Breast epithelium (tissue), 4 donors: ENCODE measurements at regions not wholly inside any gene's neighbourhood (a gene's known extent, or its start where the extent isn't known, plus 50 kb on each side); places are given as distances from the start of the nearest gene placed in this dataset.

Experiments used
- DNase-seq, 2 donors: peaks; one replicate each; pipeline ENCODE4 v3.0.0-alpha.2; 2019; ENCODE audit warnings: low spot score in 2 of 2
- H3K27ac ChIP-seq, 2 donors: fragments of 200-600 bp; sonication (generic) in 1 of 2; one replicate each; pipeline ENCODE4 v1.5.1; 2016 to 2019; ENCODE audit warnings: mild to moderate bottlenecking in 1 of 2
- H3K27me3 ChIP-seq, 2 donors: fragments of 200-600 bp; sonication (generic) in 1 of 2; one replicate each; pipeline versions ENCODE4 v1.5.1 to v1.6.0; 2017 to 2019; ENCODE audit warnings: control low read depth in 1 of 2, mild to moderate bottlenecking in 1 of 2
- H3K36me3 ChIP-seq: fragments of 200-600 bp; one replicate; pipeline ENCODE4 v1.5.1; 2019
- H3K4me1 ChIP-seq, 2 donors: fragments of 200-600 bp; sonication (generic); one replicate each; pipeline ENCODE4 v1.5.1; 2016 to 2019; ENCODE audit warnings: control low read depth in 1 of 2
- H3K4me3 ChIP-seq, 3 donors: fragments of 200-600 bp; sonication (generic); 1 replicate in 2 of 3; 2 replicates in 1 of 3; pipeline ENCODE4 v1.5.1; 2016 to 2019; ENCODE audit warnings: mild to moderate bottlenecking in 3 of 3, moderate library complexity in 2 of 3
- H3K9me3 ChIP-seq, 2 donors: fragments of 200-600 bp; sonication (generic) in 1 of 2; one replicate each; pipeline ENCODE4 v1.5.1; 2016 to 2019; ENCODE audit warnings: control low read depth in 1 of 2
- CTCF ChIP-seq, 3 donors: fragments of 450-650 bp; IDR thresholded peaks; one replicate each; pipeline ENCODE4 v1.5.1; 2016 to 2017; ENCODE audit warnings: antibody characterized with exemption in 3 of 3, mild to moderate bottlenecking in 3 of 3, moderate library complexity in 3 of 3
- POLR2A ChIP-seq: fragments of 450-650 bp; IDR thresholded peaks from one replicate; pipeline ENCODE4 v1.6.1; 2016; ENCODE audit warnings: antibody characterized with exemption, mild to moderate bottlenecking, moderate library complexity
- POLR2AphosphoS5 ChIP-seq, 3 donors: sonication (generic); formaldehyde crosslinking; IDR thresholded peaks; one replicate each; pipeline ENCODE4 v1.6.1; 2017; ENCODE audit warnings: antibody characterized with exemption in 3 of 3
- intact Hi-C: fragments of 100-400 bp; cut with DNase I; formaldehyde crosslinking; loops from one replicate; pipeline ENCODE4 v1.15.1; 2023; ENCODE audit warnings: low total_unique reads

DNA sequence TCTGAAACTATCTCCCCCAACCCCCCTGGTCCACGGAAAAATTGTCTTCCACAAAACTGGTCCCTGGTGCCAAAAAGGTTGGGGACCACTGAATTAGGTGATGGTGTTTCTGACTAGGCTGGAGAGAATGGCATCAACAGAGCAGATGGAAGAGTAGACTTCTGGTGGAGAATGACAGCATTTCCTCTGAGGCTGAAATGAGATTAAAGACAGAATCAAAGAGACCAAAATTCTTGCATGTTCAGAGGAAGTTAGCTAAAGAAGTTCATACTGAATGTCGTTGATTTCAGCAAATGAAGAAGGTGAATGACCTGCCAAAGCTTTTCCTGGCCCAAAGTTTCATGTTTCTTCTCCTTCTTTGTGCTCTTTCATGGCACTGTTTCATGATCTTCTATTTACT lies 188.2 kb upstream of the RUNX1 start:
- Histone ChIP-seq H3K27ac (no peak overlapping the region), H3K36me3 (no peaks in the 10 kb centered on the region), H3K27me3 (no peaks in the 10 kb centered on the region), H3K9me3 (no peaks in the 10 kb centered on the region), H3K4me3 (no peak overlapping the region), H3K4me1 (no peaks in the 10 kb centered on the region)
- intact Hi-C loops: no loop called here
- TF ChIP-seq POLR2A: no peak
- no peak for TF ChIP-seq CTCF (IDR thresholded peaks at IDR 0.05)
- no peak for DNase-seq

- H3K9me3 ChIP-seq: no peaks in the 10 kb centered on the region
- no peaks in the 10 kb centered on the region for H3K4me1 ChIP-seq
- H3K27ac ChIP-seq: no peak overlapping the region
- no peak for DNase-seq
- H3K4me3 ChIP-seq: no peak overlapping the region
- H3K27me3 ChIP-seq: no peaks in the 10 kb centered on the region
- intact Hi-C loops: no loop called here
- no peaks in the 10 kb centered on the region for H3K36me3 ChIP-seq
- TF ChIP-seq POLR2AphosphoS5 (IDR thresholded peaks at IDR 0.05) (no peak), CTCF (IDR thresholded peaks at IDR 0.05) (no peak), POLR2A (no peak)
These were observed 187.0 kb upstream of the RUNX1 start for GRCh38 chr21:35236090-35236489.

DNA sequence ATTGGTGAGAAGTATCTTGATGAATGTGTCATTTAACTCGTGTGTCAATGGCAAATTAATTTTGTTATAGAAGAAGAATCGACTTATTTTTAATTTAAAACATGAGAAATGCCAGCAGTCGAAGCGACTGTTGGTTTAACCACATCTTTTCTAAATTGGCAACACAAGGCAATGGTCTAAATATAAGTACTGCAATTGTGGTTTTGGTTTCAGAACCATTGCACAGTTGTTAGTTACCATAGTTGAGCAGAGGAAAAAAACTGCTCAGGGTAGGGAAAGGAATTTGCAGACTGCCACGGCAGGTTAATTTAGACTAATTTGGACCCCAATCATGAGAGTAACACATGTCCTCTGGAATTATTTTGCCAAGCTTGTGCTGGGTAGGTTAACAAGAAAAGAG lies 185.6 kb upstream of the RUNX1 start:
- Histone ChIP-seq H3K4me1 (no peaks in the 10 kb centered on the region), H3K4me3 (no peak overlapping the region), H3K27ac (no peak overlapping the region), H3K9me3 (no peaks in the 10 kb centered on the region), H3K27me3 (no peaks in the 10 kb centered on the region), H3K36me3 (no peaks in the 10 kb centered on the region)
- DNase-seq: no peak
- intact Hi-C loops: no loop called here
- no peak for TF ChIP-seq POLR2AphosphoS5 (IDR thresholded peaks at IDR 0.05)
- TF ChIP-seq POLR2A: no peak
- no peak for TF ChIP-seq CTCF (IDR thresholded peaks at IDR 0.05)

DNA sequence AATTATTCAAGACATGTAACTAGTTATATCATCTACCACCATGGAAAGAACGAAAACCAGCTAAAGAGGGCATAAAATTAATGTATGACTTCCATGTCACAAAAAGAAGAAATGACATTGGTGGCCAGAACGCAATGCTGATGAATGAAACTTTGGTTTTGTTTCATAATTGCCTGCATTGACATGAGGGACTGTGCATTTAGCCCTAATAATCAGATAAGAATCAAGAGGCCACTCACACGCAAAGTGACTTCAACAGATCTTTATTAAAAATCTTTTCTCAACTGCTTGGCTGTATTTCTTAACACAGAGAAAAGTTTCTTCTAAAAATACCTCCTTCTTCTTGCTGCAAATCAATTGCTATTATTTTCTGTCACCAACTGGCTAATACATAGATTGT lies 184.7 kb upstream of the RUNX1 start:
- Histone ChIP-seq H3K4me1 (no peaks in the 10 kb centered on the region), H3K27ac (no peak overlapping the region), H3K36me3 (no peaks in the 10 kb centered on the region), H3K9me3 (no peaks in the 10 kb centered on the region), H3K4me3 (no peak overlapping the region), H3K27me3 (no peaks in the 10 kb centered on the region)
- intact Hi-C loops: no loop called here
- TF ChIP-seq CTCF (IDR thresholded peaks at IDR 0.05) (no peak), POLR2A (no peak), POLR2AphosphoS5 (IDR thresholded peaks at IDR 0.05) (no peak)
- no peak for DNase-seq

GRCh38 chr21:35232545-35233176 lies 183.6 kb upstream of the RUNX1 start:
- DNase-seq: no peak
- TF ChIP-seq POLR2A (no peak), POLR2AphosphoS5 (IDR thresholded peaks at IDR 0.05) (no peak), CTCF (IDR thresholded peaks at IDR 0.05) (no peak)
- no peaks in the 10 kb centered on the region for H3K4me1 ChIP-seq
- intact Hi-C loops: no loop called here
- no peaks in the 10 kb centered on the region for H3K36me3 ChIP-seq
- H3K9me3 ChIP-seq: no peaks in the 10 kb centered on the region
- H3K27me3 ChIP-seq: no peaks in the 10 kb centered on the region
- no peak overlapping the region for H3K4me3 ChIP-seq
- H3K27ac ChIP-seq: no peak overlapping the region
